ENCODE measurements at regions not wholly inside any gene's neighbourhood (a gene's known extent, or its start where the extent isn't known, plus 50 kb on each side); places are given as distances from the start of the nearest gene placed in this dataset.

DNA sequence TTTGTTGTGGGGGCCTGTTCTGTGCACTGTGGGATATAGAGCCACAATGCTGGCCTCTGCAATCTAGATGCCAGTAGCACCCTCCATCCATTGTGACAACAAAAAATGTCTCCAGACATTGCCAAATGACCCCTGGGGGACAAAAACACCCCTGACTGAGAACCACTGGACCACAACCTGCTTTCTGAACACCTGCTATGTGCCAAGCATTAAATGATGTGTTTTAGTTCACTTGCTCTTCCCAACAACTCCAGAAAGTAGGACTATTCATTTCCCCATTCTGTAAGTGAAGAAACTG, 367.0 kb upstream of the ERCC4 start:
- TF ChIP-seq, protein P1, sequence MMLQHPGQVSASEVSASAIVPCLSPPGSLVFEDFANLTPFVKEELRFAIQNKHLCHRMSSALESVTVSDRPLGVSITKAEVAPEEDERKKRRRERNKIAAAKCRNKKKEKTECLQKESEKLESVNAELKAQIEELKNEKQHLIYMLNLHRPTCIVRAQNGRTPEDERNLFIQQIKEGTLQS (IDR thresholded peaks at IDR 0.05) = no peak
- TF ChIP-seq, protein P1 (CRISPR knock-in tag; conservative IDR thresholded peaks at IDR 0.05) = no peak
- TF ChIP-seq, protein P2, sequence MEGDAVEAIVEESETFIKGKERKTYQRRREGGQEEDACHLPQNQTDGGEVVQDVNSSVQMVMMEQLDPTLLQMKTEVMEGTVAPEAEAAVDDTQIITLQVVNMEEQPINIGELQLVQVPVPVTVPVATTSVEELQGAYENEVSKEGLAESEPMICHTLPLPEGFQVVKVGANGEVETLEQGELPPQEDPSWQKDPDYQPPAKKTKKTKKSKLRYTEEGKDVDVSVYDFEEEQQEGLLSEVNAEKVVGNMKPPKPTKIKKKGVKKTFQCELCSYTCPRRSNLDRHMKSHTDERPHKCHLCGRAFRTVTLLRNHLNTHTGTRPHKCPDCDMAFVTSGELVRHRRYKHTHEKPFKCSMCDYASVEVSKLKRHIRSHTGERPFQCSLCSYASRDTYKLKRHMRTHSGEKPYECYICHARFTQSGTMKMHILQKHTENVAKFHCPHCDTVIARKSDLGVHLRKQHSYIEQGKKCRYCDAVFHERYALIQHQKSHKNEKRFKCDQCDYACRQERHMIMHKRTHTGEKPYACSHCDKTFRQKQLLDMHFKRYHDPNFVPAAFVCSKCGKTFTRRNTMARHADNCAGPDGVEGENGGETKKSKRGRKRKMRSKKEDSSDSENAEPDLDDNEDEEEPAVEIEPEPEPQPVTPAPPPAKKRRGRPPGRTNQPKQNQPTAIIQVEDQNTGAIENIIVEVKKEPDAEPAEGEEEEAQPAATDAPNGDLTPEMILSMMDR (IDR thresholded peaks at IDR 0.05 in 2 of 3, conservative IDR thresholded peaks at IDR 0.05 in 1 of 3; ENCODE audit: insufficient read depth in 2 of 3, low read depth in 1 of 3, low read length in 3 of 3) = no peak
- TF ChIP-seq KAT7 (CRISPR knock-in tag; IDR thresholded peaks at IDR 0.05; ENCODE audit: borderline replicate concordance) = no peak
- TF ChIP-seq PTBP1 (IDR thresholded peaks at IDR 0.05; ENCODE audit: low read depth, low read length) = no peak
- no peak for TF ChIP-seq NCOA1 (IDR thresholded peaks at IDR 0.05; ENCODE audit: low read depth)
- TF ChIP-seq TRIM28 (IDR thresholded peaks at IDR 0.05) = no peak
- TF ChIP-seq, protein P3, sequence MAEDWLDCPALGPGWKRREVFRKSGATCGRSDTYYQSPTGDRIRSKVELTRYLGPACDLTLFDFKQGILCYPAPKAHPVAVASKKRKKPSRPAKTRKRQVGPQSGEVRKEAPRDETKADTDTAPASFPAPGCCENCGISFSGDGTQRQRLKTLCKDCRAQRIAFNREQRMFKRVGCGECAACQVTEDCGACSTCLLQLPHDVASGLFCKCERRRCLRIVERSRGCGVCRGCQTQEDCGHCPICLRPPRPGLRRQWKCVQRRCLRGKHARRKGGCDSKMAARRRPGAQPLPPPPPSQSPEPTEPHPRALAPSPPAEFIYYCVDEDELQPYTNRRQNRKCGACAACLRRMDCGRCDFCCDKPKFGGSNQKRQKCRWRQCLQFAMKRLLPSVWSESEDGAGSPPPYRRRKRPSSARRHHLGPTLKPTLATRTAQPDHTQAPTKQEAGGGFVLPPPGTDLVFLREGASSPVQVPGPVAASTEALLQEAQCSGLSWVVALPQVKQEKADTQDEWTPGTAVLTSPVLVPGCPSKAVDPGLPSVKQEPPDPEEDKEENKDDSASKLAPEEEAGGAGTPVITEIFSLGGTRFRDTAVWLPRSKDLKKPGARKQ (CRISPR knock-in tag; IDR thresholded peaks at IDR 0.05) = no peak
- no peak for TF ChIP-seq TARDBP (IDR thresholded peaks at IDR 0.05)
